ENCODE measurements at regions not wholly inside any gene's neighbourhood (a gene's known extent, or its start where the extent isn't known, plus 50 kb on each side); places are given as distances from the start of the nearest gene placed in this dataset.
"Not testable (repeated sequence)": the region's sequence is repeated elsewhere in the genome, so short reads cannot be mapped to it uniquely, and the experiment has no call there.

DNA sequence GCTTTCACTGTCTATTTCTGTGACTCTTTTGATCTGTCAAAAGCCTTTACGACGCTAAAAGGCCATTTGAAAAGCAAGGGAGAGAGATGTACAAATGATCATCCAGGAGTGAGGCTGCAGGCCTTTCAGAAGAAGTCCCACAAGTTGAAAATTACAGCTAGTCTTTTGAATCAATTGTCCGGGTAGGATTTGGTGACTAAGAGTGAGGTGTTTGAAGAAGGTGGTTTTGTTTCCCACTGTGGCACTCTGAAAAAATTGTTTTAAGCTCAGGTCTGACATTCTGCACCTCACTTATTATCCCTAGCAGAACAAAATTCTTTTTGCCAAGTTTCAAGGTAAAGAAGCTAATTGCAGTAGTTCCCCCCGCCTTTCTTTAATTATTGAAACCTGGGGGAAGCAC is 50.8 kb upstream of the TMEM108 start:
- Mint-ChIP-seq H3K27me3 (ENCODE audit: low read depth, poor library complexity) (peaks cover under 1% of the 10 kb centered on the region), H3K36me3 (ENCODE audit: low read depth) (no peaks in the 10 kb centered on the region), H3K4me1 (peaks cover 6% of the 10 kb centered on the region), H3K27ac (no peak overlapping the region), H3K9me3 (peaks cover 6% of the 10 kb centered on the region), H3K4me3 (no peak overlapping the region)
- TF ChIP-seq, protein P1, sequence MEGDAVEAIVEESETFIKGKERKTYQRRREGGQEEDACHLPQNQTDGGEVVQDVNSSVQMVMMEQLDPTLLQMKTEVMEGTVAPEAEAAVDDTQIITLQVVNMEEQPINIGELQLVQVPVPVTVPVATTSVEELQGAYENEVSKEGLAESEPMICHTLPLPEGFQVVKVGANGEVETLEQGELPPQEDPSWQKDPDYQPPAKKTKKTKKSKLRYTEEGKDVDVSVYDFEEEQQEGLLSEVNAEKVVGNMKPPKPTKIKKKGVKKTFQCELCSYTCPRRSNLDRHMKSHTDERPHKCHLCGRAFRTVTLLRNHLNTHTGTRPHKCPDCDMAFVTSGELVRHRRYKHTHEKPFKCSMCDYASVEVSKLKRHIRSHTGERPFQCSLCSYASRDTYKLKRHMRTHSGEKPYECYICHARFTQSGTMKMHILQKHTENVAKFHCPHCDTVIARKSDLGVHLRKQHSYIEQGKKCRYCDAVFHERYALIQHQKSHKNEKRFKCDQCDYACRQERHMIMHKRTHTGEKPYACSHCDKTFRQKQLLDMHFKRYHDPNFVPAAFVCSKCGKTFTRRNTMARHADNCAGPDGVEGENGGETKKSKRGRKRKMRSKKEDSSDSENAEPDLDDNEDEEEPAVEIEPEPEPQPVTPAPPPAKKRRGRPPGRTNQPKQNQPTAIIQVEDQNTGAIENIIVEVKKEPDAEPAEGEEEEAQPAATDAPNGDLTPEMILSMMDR (IDR thresholded peaks at IDR 0.05): no peak
- DNase-seq: no peak

DNA sequence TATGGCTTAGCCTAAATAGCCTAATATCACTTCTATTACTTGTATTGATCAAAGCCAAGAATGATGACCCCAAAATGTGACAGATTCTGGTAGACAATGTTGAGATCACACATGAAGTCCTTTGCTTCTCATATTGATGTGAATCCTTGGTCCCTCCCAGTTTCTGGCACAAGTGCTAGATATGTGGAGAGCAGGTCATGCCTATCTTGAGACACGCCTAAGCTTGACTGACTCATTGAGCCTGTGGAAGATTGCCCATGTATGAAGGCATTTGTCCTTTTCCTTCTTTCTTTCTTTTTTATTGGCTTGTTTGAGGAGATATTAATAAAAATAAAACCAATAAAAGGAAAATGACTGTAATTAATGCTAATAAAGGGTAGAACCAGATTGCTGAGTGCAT is 54.0 kb upstream of the TMEM108 start:
- H3K9me3 Mint-ChIP-seq: peaks cover 10% of the 10 kb centered on the region

GRCh38 chr3:132983143-132983770 is 54.9 kb upstream of the TMEM108 start:
- Mint-ChIP-seq H3K9me3 (peaks cover 10% of the 10 kb centered on the region), H3K27me3 (ENCODE audit: low read depth, poor library complexity) (peaks cover 10% of the 10 kb centered on the region), H3K4me1 (peaks cover 6% of the 10 kb centered on the region), H3K4me3 (no peak overlapping the region), H3K27ac (no peak overlapping the region), H3K36me3 (ENCODE audit: low read depth) (no peaks in the 10 kb centered on the region)
- TF ChIP-seq, protein P1 (IDR thresholded peaks at IDR 0.05): no peak
- no peak for DNase-seq

More for the DNA sequence above, 54.0 kb upstream of the TMEM108 start:
- Mint-ChIP-seq H3K36me3 (ENCODE audit: low read depth) (no peaks in the 10 kb centered on the region), H3K4me1 (peaks cover 6% of the 10 kb centered on the region), H3K27me3 (ENCODE audit: low read depth, poor library complexity) (peaks cover 10% of the 10 kb centered on the region), H3K27ac (no peak overlapping the region), H3K4me3 (no peak overlapping the region)
- TF ChIP-seq, protein P1 (IDR thresholded peaks at IDR 0.05): no peak
- no peak for DNase-seq

DNA sequence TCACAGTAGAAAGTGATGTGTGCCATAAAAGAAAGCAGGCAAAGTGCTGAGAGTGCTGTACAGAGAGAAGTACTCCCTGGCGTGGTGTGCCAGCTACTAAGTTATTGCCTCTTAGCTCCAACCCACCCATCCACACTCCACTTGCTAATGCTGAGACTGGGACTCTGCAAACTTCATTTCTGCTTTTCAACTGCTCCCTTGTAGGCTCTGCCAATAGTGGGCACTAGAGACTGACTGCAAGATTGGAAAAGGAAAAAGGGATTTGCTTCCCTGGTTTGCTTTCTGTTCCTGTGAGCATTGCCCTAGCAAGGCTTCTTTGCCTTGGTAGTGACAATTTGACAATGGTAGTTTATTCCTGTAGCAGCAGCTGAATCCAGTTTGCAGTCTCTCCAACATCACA is 56.5 kb upstream of the TMEM108 start:
- Mint-ChIP-seq H3K4me1 (peaks cover 6% of the 10 kb centered on the region), H3K4me3 (no peak overlapping the region), H3K27me3 (ENCODE audit: low read depth, poor library complexity) (peaks cover 10% of the 10 kb centered on the region), H3K9me3 (peaks cover 10% of the 10 kb centered on the region), H3K27ac (no peak overlapping the region), H3K36me3 (ENCODE audit: low read depth) (no peaks in the 10 kb centered on the region)
- no peak for DNase-seq
- TF ChIP-seq, protein P1 (IDR thresholded peaks at IDR 0.05): no peak

GRCh38 chr3:132980102-132980501 is 58.1 kb upstream of the TMEM108 start:
- Mint-ChIP-seq H3K4me3 (no peak overlapping the region), H3K36me3 (ENCODE audit: low read depth) (no peaks in the 10 kb centered on the region), H3K9me3 (peaks cover 5% of the 10 kb centered on the region), H3K27me3 (ENCODE audit: low read depth, poor library complexity) (peaks cover 10% of the 10 kb centered on the region), H3K4me1 (peaks cover 6% of the 10 kb centered on the region), H3K27ac (no peak overlapping the region)
- no peak for DNase-seq
- TF ChIP-seq, protein P1 (IDR thresholded peaks at IDR 0.05): no peak

GRCh38 chr3:132979606-132980005 is 58.6 kb upstream of the TMEM108 start:
- Mint-ChIP-seq H3K4me1 (peaks cover 6% of the 10 kb centered on the region), H3K4me3 (no peak overlapping the region), H3K27ac (no peak overlapping the region), H3K36me3 (ENCODE audit: low read depth) (no peaks in the 10 kb centered on the region), H3K27me3 (ENCODE audit: low read depth, poor library complexity) (peaks cover 10% of the 10 kb centered on the region), H3K9me3 (peaks cover 5% of the 10 kb centered on the region)
- TF ChIP-seq, protein P1 (IDR thresholded peaks at IDR 0.05): no peak
- DNase-seq: no peak

DNA sequence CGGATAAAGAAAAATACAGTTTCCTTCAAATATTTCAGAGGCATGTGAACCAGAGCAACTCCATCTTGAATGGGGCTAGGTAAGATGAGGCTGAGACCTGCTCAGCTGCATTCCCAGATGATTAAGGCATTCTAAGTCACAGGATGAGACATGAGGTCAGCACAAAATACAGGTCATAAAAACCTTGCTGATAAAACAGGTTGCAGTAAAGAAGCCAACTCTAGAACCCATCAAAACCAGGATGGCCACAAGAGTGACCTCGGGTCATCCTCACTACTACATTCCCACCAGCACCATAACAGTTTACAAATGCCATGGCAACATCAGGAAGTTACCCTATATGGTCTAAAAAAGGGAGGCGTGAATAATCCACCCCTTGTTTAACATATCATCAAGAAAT is 59.2 kb upstream of the TMEM108 start:
- H3K4me3 Mint-ChIP-seq; H3K36me3 Mint-ChIP-seq (ENCODE audit: low read depth); H3K9me3 Mint-ChIP-seq; H3K4me1 Mint-ChIP-seq; H3K27ac Mint-ChIP-seq; DNase-seq: not testable (repeated sequence)
- peaks cover 10% of the 10 kb centered on the region for H3K27me3 Mint-ChIP-seq (ENCODE audit: low read depth, poor library complexity)
